GM12878 (cell line): ENCODE measurements at regions not wholly inside any gene's neighbourhood (a gene's known extent, or its start where the extent isn't known, plus 50 kb on each side); places are given as distances from the start of the nearest gene placed in this dataset.

ENCODE experiments used
- ATAC-seq: fragments of 200-7000 bp; cut with Tn5 transposase; 3 replicates; pipeline ENCODE4 v1.9.1; 2020; ENCODE audit warnings: mild to moderate bottlenecking, moderate library complexity
- BruUV-seq: library from RNA; stranded (reverse); fragments of 400-500 nt; replicated peaks from 2 replicates; lab custom pipeline; 2021; lab: Mats Ljungman, UMichigan
- CTCF ChIA-PET: fragments of 300-600 bp; sonication (Branson Sonifier 250); formaldehyde crosslinking; extraction: SDS; loops from one replicate; lab custom pipeline; 2021; ENCODE audit warnings: inconsistent platforms; lab: Yijun Ruan, JAX
- POLR2A ChIA-PET: fragments of 350-600 bp; formaldehyde crosslinking; extraction: SDS; loops from one replicate; lab custom pipeline; 2021; ENCODE audit warnings: inconsistent platforms; lab: Charles Lee
- RAD21 ChIA-PET: fragments of 300-600 bp; sonication (Branson Sonifier 250); formaldehyde crosslinking; loops from one replicate; lab custom pipeline; 2023; ENCODE audit warnings: antibody characterized with exemption; ENCODE audit not compliant: unreplicated experiment; lab: Charles Lee
- SMC1A ChIA-PET: fragments of 300-600 bp; sonication (Branson Sonifier 250); formaldehyde crosslinking; loops from one replicate; lab custom pipeline; 2023; ENCODE audit not compliant: unreplicated experiment, uncharacterized antibody; lab: Charles Lee
- DNase-seq: peaks from one replicate; pipeline ENCODE4 v3.0.0-alpha.2; 2011; ENCODE audit warnings: low read depth, low spot score
- FAIRE-seq: peaks from 3 replicates; lab custom pipeline; 2011; peaks lifted over from hg19 to GRCh38; lab: Jason Lieb, UNC
- H2AFZ ChIP-seq: 2 replicates; pipeline ENCODE4 v1.6.0; 2011; ENCODE audit warnings: low read depth, low read length, control low read depth; ENCODE audit not compliant: control insufficient read depth
- H3K27ac ChIP-seq: 2 replicates; pipeline ENCODE4 v1.5.1; 2011; ENCODE audit warnings: control low read depth; ENCODE audit not compliant: control insufficient read depth, insufficient read depth
- H3K27me3 ChIP-seq, 2 experiments: replicated peaks in 1 of 2; 2 replicates each; pipeline versions ENCODE4 v1.6.0 to v1.6.1; 2011; ENCODE audit warnings: low read length in 1 of 2; ENCODE audit not compliant: control insufficient read depth in 2 of 2, insufficient read depth in 2 of 2
- H3K36me3 ChIP-seq, 2 experiments: 2 replicates each; pipeline ENCODE4 v1.5.1; 2011; ENCODE audit warnings: low read length in 1 of 2; ENCODE audit not compliant: control insufficient read depth in 2 of 2, insufficient read depth in 2 of 2
- H3K4me1 ChIP-seq: 2 replicates; pipeline ENCODE4 v1.6.1; 2011; ENCODE audit warnings: mild to moderate bottlenecking, low read length, moderate library complexity, mixed read lengths; ENCODE audit not compliant: control insufficient read depth, insufficient read depth
- H3K4me2 ChIP-seq: 2 replicates; pipeline ENCODE4 v1.6.0; 2011; ENCODE audit warnings: control low read depth; ENCODE audit not compliant: control insufficient read depth, insufficient read depth
- H3K4me3 ChIP-seq: fragments of 200-600 bp; sonication (generic); 2 replicates; pipeline ENCODE4 v1.5.1; 2016
- H3K79me2 ChIP-seq: 2 replicates; pipeline ENCODE4 v1.6.0; 2011; ENCODE audit warnings: low read length; ENCODE audit not compliant: control insufficient read depth, insufficient read depth
- H3K9ac ChIP-seq: 2 replicates; pipeline ENCODE4 v1.8.0; 2011; ENCODE audit warnings: low read length, control low read depth, mixed read lengths; ENCODE audit not compliant: control insufficient read depth, insufficient read depth
- H3K9me3 ChIP-seq: replicated peaks from 3 replicates; pipeline ENCODE4 v1.5.1; 2011; ENCODE audit warnings: mild to moderate bottlenecking, low read length; ENCODE audit not compliant: control insufficient read depth, insufficient read depth
- H4K20me1 ChIP-seq: 2 replicates; pipeline ENCODE4 v1.6.0; 2011; ENCODE audit not compliant: control insufficient read depth, insufficient read depth
- NR2C2 ChIP-seq: IDR thresholded peaks from 2 replicates; pipeline ENCODE4 v1.6.1; 2011; ENCODE audit warnings: borderline replicate concordance, low read depth; ENCODE audit not compliant: control insufficient read depth, insufficient read length
- NR2F1 ChIP-seq: fragments of 450-650 bp; conservative IDR thresholded peaks from 2 replicates; pipeline ENCODE4 v1.6.1; 2017; ENCODE audit warnings: mild to moderate bottlenecking
- SMAD5 ChIP-seq: IDR thresholded peaks from 2 replicates; pipeline ENCODE4 v1.6.1; 2016; ENCODE audit warnings: antibody characterized with exemption, low read depth
- SRF ChIP-seq, 2 experiments: IDR thresholded peaks; 2 replicates each; pipeline ENCODE4 v1.6.1; 2011; ENCODE audit warnings: low read depth in 2 of 2, low read length in 2 of 2, mild to moderate bottlenecking in 1 of 2, moderate library complexity in 1 of 2
- ZNF622 ChIP-seq: fragments of 450-650 bp; IDR thresholded peaks from 2 replicates; pipeline ENCODE4 v1.6.1; 2017; ENCODE audit warnings: mild to moderate bottlenecking, inconsistent platforms
- WGBS: methylation state at CpG from one replicate; pipeline ENCODE4 v1.1.6; 2016; ENCODE audit warnings: low lambda C conversion rate; ENCODE audit not compliant: insufficient replicate concordance, insufficient coverage; ENCODE audit errors: missing lambda C conversion rate; 5-methylcytosine and 5-hydroxymethylcytosine counted together
- in situ Hi-C: fragments of 300-500 bp; cut with MboI; formaldehyde crosslinking; loops from 9 replicates; pipeline ENCODE4 v1.14.3; 2018; ENCODE audit warnings: mixed read lengths
- intact Hi-C: fragments of 100-400 bp; cut with micrococcal nuclease; formaldehyde crosslinking; loops from one replicate; pipeline ENCODE4 v1.14.2; 2022; ENCODE audit not compliant: unreplicated experiment
- TF ChIP-seq, protein P1 (sequence below): fragments of 450-650 bp; IDR thresholded peaks from 2 replicates; pipeline ENCODE4 v1.6.1; 2018; ENCODE audit warnings: mild to moderate bottlenecking, low read depth, moderate library complexity; ENCODE audit not compliant: partially characterized antibody
- TF ChIP-seq, protein P2 (sequence below): IDR thresholded peaks from 2 replicates; pipeline ENCODE4 v1.6.1; 2012; ENCODE audit warnings: improper control_type of control experiment, low read depth, low read length; ENCODE audit not compliant: insufficient replicate concordance
- TF ChIP-seq, protein P3 (sequence below): IDR thresholded peaks from 2 replicates; pipeline ENCODE4 v1.6.1; 2011; ENCODE audit warnings: borderline replicate concordance, low read depth, mild to moderate bottlenecking, moderate library complexity, low read length; ENCODE audit not compliant: insufficient read depth, poor library complexity, severe bottlenecking
- TF ChIP-seq, protein P4 (sequence below): fragments of 450-650 bp; formaldehyde crosslinking; IDR thresholded peaks from 2 replicates; pipeline ENCODE4 v1.4.0; 2022; ENCODE audit warnings: mild to moderate bottlenecking, moderate library complexity

DNA sequence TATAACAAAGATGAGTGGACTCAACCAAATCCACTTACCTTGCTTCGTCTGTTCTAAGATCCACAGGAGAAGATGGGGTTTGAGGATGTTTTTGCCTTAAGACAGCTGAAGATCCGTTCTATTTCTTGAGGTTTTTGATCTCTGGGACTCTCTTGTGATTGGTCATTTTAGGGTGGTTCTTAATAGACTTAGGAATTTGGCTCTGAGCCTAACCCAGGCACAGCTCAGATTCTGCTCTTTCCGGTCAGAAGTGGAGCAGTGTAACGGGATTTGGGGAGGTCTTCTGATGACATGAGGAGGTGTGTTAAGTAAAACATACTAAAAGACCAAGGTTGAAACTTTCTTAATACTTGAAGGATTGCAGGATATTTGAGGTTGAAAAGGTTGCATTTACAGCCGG lies 166.9 kb downstream of the DMRT2 start (continued):
- TF ChIP-seq, protein P1, sequence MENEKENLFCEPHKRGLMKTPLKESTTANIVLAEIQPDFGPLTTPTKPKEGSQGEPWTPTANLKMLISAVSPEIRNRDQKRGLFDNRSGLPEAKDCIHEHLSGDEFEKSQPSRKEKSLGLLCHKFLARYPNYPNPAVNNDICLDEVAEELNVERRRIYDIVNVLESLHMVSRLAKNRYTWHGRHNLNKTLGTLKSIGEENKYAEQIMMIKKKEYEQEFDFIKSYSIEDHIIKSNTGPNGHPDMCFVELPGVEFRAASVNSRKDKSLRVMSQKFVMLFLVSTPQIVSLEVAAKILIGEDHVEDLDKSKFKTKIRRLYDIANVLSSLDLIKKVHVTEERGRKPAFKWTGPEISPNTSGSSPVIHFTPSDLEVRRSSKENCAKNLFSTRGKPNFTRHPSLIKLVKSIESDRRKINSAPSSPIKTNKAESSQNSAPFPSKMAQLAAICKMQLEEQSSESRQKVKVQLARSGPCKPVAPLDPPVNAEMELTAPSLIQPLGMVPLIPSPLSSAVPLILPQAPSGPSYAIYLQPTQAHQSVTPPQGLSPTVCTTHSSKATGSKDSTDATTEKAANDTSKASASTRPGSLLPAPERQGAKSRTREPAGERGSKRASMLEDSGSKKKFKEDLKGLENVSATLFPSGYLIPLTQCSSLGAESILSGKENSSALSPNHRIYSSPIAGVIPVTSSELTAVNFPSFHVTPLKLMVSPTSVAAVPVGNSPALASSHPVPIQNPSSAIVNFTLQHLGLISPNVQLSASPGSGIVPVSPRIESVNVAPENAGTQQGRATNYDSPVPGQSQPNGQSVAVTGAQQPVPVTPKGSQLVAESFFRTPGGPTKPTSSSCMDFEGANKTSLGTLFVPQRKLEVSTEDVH = no peak
- TF ChIP-seq SMAD5 = no peak
- TF ChIP-seq, protein P2, sequence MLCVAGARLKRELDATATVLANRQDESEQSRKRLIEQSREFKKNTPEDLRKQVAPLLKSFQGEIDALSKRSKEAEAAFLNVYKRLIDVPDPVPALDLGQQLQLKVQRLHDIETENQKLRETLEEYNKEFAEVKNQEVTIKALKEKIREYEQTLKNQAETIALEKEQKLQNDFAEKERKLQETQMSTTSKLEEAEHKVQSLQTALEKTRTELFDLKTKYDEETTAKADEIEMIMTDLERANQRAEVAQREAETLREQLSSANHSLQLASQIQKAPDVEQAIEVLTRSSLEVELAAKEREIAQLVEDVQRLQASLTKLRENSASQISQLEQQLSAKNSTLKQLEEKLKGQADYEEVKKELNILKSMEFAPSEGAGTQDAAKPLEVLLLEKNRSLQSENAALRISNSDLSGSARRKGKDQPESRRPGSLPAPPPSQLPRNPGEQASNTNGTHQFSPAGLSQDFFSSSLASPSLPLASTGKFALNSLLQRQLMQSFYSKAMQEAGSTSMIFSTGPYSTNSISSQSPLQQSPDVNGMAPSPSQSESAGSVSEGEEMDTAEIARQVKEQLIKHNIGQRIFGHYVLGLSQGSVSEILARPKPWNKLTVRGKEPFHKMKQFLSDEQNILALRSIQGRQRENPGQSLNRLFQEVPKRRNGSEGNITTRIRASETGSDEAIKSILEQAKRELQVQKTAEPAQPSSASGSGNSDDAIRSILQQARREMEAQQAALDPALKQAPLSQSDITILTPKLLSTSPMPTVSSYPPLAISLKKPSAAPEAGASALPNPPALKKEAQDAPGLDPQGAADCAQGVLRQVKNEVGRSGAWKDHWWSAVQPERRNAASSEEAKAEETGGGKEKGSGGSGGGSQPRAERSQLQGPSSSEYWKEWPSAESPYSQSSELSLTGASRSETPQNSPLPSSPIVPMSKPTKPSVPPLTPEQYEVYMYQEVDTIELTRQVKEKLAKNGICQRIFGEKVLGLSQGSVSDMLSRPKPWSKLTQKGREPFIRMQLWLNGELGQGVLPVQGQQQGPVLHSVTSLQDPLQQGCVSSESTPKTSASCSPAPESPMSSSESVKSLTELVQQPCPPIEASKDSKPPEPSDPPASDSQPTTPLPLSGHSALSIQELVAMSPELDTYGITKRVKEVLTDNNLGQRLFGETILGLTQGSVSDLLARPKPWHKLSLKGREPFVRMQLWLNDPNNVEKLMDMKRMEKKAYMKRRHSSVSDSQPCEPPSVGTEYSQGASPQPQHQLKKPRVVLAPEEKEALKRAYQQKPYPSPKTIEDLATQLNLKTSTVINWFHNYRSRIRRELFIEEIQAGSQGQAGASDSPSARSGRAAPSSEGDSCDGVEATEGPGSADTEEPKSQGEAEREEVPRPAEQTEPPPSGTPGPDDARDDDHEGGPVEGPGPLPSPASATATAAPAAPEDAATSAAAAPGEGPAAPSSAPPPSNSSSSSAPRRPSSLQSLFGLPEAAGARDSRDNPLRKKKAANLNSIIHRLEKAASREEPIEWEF = no peak
- TF ChIP-seq NR2F1 = no peak

DNA sequence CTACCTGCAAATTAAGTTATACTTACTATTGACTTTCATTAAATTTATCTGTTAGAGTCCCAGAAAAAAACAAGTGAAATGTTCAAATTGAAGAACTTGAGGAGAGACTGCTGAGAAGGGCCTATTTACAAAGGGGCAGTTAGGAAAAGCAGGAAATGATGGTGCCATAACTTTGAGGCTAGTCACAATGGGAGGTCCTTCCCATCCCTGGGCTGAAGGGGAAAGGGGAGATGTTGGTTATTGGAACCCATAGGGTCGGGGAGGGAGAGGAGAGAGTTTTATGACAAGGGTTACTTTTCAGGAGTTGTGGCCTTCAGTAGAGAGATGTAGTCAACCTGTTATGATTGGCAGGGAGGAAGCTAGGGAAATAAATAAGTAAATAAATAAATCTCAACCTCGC lies 169.1 kb downstream of the DMRT2 start:
- FAIRE-seq (no peak), ATAC-seq (no peak), DNase-seq (no peak)
- ChIA-PET RAD21 (no interaction called here), CTCF (interaction anchor here (0.8 to 1.5 kb wide), 3 partner anchors 19 to 104 kb away, joined by 3 read pairs; no protein-coding TSS in a partner anchor), SMC1A (interaction anchor here (0.6 to 2.3 kb wide), 5 partner anchors 13 to 36 kb away, joined by 3 to 9 read pairs (median 3); no protein-coding TSS in a partner anchor), POLR2A (no interaction called here)
- in situ Hi-C loops = no loop called here
- Histone ChIP-seq H3K27me3 (no peaks in the 10 kb centered on the region), H3K4me2 (no peak overlapping the region), H3K36me3 (no peaks in the 10 kb centered on the region), H3K9ac (no peak overlapping the region), H3K4me3 (no peak overlapping the region), H2AFZ (no peak overlapping the region), H3K79me2 (no peaks in the 10 kb centered on the region), H3K4me1 (no peaks in the 10 kb centered on the region), H3K27ac (no peak overlapping the region), H3K9me3 (no peaks in the 10 kb centered on the region), H4K20me1 (no peaks in the 10 kb centered on the region)
- 0% methylated on average over 2 of the region's 2 CpGs for whole genome bisulfite sequencing
- intact Hi-C loops = no loop called here
- no TSS peak for BruUV-seq
- TF ChIP-seq, protein P3, sequence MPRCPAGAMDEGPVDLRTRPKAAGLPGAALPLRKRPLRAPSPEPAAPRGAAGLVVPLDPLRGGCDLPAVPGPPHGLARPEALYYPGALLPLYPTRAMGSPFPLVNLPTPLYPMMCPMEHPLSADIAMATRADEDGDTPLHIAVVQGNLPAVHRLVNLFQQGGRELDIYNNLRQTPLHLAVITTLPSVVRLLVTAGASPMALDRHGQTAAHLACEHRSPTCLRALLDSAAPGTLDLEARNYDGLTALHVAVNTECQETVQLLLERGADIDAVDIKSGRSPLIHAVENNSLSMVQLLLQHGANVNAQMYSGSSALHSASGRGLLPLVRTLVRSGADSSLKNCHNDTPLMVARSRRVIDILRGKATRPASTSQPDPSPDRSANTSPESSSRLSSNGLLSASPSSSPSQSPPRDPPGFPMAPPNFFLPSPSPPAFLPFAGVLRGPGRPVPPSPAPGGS = no peak
- TF ChIP-seq ZNF622 (no peak), NR2C2 (no peak), SRF (IDR thresholded peaks at IDR 0.05; ENCODE audit: low read depth in 2 of 2, low read length in 2 of 2) (no peak)
- TF ChIP-seq, protein P4, sequence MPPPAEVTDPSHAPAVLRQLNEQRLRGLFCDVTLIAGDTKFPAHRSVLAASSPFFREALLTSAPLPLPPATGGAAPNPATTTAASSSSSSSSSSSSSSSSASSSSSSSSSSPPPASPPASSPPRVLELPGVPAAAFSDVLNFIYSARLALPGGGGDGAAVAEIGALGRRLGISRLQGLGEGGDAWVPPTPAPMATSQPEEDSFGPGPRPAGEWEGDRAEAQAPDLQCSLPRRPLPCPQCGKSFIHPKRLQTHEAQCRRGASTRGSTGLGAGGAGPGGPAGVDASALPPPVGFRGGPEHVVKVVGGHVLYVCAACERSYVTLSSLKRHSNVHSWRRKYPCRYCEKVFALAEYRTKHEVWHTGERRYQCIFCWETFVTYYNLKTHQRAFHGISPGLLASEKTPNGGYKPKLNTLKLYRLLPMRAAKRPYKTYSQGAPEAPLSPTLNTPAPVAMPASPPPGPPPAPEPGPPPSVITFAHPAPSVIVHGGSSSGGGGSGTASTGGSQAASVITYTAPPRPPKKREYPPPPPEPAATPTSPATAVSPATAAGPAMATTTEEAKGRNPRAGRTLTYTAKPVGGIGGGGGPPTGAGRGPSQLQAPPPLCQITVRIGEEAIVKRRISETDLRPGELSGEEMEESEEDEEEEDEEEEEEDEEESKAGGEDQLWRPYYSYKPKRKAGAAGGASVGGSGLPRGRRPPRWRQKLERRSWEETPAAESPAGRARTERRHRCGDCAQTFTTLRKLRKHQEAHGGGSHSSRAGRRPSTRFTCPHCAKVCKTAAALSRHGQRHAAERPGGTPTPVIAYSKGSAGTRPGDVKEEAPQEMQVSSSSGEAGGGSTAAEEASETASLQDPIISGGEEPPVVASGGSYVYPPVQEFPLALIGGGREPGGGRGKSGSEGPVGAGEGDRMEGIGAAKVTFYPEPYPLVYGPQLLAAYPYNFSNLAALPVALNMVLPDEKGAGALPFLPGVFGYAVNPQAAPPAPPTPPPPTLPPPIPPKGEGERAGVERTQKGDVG (CRISPR knock-in tag) = no peak
